ENCODE measurements at regions not wholly inside any gene's neighbourhood (a gene's known extent, or its start where the extent isn't known, plus 50 kb on each side); places are given as distances from the start of the nearest gene placed in this dataset.
"Not testable (repeated sequence)": the region's sequence is repeated elsewhere in the genome, so short reads cannot be mapped to it uniquely, and the experiment has no call there.

DNA sequence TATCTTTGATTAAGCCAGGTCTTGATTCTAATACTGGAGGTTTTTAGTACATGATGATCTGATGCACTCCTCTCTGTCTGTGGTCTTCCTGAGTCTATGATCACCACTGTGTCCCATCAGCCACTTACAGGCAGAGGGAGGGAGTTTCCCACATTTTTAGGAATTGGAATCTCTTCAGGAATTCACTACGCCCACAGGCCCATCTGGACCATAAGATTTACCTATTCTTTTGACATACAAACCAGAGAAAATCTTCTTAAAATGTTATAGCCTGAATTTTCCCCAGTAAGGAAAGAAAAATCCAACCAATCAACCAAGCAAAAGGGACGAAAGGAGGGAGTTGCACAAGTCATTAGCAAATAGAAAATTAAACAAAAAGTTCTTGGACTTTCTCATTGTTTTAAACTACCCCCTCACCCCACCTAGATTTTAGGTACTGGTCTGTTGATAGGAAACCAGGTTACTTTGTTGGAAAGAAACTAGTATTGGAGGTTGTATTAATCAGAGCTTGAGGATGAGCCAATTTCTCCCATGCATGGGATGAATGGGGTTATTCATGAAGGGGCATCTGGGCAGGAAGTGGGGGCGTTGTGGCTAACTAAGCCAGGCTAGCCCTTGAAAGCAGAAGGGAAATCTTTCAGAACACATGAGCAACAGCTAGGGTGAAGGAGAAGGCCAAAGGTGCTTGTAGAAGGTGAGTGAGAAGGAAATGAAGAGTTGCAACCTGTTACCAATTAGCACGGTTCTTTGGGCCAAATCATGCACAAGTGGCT lies 328.2 kb upstream of the MEX3C start:
- FAIRE-seq: no peak

DNA sequence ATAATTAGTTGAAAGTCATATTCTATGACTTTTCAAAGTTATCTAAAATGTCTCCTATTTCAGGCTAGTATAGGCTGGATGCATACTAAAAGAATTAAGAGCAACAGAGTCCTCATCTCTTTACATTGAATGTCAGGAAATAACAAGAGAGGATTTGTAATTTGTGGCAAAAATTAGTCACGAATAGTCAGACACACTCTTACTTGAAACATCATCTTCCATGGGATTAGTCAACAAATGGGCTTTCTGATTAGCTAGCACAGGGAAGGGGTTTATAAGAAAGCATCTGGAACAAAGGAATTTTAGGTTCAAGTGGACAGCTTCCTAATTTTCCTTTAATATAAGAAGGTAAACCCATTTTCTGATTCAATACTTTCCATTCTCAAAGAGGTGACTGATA lies 330.3 kb upstream of the MEX3C start:
- no peak for FAIRE-seq

DNA sequence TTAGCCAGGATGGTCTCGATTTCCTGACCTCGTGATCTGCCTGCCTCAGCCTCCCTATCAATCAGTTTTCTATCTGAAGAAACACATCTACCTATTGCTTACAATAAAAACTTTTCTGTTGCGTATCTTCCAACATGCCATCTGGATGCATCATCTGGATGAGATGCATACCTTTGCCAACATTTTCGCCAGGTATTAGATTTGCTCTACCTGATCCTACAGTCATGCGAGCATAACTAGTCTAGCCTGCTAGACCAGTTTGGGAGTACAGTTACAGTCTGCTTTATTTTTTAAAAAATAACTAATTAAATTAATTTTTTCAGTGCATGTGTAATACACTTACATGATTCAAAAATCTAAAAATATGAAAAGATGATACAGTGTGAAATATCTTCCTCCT lies 334.0 kb upstream of the MEX3C start:
- no peak for FAIRE-seq

DNA sequence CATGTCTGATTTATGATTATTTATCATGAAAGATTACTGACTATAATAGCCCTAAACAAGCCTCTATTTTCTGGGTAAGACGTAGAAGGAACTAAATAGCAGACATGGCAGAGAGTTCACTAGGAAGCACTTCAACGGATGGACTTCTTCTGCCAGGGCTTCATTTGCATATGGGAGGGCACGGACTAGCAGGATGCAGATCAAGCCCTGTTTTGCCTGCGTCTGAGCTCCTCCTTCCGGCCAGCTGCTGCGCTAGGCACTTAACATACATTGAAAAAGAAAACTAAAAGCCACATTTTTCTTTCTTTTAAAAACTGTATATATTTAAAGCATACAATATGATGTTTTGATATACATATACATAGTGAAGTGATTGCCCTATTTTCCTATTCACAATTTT lies 340.0 kb upstream of the MEX3C start:
- FAIRE-seq: peak; percentile 55

DNA sequence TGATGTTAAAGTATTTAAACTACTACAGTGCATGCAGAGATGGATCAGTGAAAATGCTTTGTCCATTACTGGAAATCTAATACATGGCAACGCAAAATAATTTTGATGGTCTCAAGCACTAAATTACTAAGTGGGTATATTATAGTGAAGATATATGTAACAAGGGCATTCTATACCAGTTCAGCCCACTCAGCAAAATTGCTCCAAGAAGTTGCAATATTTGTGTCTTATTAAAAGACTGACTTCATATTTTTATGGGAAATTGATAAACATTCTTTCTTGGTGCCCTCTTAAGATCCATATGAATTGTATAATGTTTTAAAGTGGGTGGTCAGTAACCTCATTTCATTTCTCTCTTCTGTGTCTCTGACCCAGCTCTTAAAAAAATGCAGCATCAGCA lies 343.1 kb upstream of the MEX3C start:
- no peak for FAIRE-seq

DNA sequence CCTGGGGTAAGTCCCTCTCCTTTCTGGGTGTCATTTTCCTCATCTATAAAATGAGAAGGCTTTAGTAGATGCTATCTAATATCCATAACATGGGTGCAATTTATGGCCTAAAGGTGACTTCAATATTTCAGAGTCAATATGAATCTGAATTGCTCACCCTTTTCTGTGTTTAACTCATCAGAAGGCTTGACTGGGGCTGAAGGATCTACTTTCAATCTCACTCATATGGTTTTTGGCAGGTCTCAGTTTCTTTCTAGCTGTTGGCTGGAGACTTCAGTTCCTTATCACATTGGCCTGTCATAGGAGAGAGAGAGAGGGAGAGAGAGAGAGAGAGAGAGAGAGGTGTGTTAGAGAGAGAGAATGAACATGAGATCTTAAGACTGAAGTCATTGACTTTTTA lies 343.7 kb upstream of the MEX3C start:
- no peak for FAIRE-seq

DNA sequence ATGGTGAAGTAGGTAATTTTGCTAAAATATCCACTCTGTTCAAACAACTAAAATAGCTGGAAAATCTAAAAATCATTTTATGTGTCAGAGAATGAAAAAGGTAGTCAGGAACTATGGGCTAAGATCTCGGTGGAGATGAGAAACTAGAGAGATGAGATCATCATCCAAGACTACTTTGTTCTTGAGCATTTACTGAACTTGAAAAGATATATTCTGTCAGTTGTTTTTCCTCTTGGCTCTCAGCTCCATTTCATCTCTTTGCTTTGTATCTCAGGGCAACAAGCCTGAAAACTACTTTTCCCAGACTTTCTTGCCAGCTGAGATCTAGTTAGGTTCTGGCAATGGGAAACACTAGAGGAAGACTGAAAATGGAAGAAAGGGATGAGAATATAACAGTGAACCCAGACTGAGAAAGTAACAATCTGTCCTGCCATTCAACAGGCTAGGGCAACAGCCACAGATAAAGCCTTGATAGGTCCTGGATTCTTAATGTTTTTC lies 346.2 kb upstream of the MEX3C start:
- FAIRE-seq: no peak

DNA sequence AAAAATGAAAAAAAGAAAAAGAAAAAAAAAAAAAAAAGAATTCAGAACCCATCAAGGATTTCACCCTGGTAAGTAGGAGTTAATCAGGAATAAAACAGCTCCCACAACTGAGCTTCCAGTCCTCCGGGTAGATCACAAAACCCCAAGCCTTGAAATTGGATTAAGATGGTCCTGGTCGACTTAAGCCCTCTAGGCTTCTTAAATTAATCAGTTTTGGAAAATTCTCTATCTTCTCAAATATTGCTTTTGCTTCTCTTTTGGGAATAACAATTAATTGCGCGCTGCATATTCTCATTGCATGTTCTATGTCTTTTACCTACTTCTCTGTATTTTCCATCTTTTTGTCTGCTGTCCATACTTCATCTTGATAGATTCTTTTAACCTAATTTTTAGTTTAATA lies 348.0 kb upstream of the MEX3C start:
- FAIRE-seq: no peak

DNA sequence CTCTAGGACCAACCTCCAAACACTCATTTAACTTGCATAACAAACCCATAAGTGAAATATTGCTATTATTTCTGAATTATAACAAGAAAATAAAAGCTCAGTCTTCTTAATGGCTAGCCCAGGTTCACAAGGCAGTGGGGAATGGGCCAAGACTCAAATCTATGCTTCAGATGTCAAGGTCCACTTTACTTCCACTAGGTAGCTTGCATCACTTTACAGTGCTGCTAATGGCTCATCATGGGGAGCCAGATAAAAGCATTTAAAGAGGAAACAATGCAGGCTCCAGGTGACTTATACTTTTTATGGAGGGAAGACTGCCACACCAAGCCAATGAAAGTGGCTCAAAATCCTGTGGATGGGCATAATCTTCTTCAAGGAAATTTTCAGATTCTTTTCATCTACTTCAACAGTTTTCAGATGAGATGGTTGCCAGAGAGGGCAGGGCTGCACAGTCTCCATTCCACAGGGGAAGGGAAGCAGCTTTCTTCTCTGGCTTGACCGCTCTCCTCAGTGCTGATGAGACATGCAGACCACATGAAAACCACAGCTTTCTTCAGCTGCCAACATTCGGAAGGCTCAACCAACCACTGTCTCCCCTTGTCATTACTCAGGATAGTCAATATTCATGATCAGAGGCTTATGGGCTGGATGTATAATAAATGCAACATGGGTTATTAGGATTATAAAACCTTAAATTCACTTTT lies 361.9 kb upstream of the MEX3C start:
- FAIRE-seq: no peak

DNA sequence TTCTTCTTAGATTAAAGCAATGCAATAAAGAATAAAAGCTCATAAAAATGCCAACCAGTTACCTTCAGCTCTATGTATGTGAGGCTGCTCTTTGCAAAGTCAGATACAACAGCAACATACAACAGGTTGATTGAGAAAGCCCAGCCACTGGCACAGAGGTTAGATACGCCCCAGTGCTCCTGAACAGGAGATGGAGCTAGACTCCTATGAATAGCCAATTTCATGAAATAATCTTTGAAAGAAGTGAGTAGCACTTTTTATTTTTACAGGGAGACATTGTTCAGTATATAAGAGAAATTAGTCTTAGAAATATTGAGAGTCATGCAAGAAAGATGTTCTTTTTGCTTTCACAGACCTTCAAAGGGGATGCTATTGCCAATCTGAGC lies 362.4 kb upstream of the MEX3C start:
- FAIRE-seq: no peak

DNA sequence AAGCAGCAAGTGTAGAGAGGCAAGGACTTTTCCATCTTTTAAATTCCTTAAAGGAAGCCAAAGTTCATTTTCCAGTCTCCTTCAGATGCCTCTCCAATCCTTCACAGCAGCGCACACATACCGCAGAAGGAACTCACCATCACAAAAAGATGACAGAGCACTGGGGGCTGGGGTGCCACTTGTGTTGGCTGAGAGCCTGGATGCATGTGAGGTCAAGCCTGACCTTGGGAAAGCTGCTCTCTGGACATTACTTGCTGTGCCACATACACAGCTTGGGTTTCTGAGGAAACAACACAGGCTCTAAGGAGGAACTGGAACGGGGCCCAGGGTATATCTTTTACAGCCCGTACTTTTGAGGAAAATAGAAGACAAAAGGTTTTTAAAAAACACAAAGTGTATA lies 364.3 kb upstream of the MEX3C start:
- FAIRE-seq: no peak

DNA sequence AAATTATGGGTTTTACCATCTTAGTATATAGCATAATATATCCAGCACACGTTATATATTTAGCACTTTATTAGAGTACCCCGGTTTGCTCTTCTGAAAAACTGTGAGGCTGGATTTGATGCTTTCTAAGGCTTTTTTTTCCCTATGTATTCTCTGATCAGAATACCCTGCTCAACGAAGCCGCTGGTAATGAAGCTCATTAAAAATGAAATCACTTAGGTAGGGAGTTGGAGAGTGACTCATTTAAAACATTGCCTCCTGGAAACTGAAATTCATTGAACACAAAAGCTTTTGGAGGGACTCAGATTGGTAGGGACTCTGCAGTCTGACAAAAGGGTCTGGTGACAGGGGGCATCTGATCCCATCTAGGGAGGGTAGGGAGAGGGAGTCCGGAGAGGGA lies 365.4 kb upstream of the MEX3C start:
- no peak for FAIRE-seq

DNA sequence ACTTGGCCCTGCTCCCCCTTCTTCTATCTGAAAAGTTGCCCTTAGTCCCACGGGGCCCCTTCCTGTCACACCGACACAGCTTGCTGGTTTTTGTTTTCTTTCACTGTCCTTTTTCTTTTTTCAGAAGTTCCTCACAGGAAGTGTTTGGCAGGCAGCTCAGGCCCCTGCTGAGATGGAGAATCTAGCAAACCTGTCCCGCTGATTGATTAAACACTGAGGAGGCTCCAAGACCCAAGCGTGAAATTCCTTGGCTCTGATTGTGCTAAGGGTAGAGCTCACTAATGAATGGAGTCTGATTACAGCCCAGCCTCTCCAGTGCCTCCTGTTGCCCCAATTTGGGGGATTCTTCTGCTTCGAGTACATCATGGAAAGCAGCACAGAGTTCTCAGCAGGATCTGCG lies 365.9 kb upstream of the MEX3C start:
- FAIRE-seq: no peak

DNA sequence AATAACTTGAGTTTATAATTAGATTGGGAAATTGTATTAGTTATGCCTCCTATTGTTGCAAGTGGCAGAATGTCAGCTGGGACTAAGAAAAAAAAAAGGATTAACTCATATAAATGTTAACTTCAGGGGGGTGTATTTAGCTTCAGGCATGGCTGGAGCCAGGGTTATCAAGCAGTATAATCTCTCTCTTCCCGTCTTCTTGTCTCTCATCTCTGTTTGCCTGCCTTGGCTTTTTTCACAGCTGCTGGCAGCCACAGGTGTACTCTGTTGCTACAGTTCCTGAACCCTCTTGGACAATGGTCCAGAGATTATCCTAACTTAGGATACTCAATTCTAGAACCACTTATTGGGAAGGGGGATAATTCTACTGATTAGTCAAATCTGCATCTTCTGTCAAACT lies 370.7 kb upstream of the MEX3C start:
- no peak for FAIRE-seq

DNA sequence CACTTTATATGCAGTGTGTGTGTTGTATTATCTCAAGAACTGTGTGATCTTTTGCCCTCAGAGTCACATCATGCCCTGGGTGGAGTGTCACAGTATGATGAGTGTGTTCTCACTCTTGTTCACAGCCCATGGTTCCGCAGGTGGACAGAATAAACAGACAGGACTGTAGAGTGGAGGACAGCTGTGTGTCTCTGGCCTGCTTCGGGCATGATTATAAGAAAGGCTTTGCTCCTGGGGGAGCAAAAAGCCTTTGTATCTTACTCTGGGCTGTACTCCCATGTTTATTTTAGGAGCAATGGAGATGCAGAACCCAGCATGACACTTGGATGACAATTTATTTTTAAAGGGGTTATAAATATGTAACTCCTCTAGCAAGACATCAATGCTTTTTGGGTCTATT lies 371.7 kb upstream of the MEX3C start:
- FAIRE-seq: no peak

DNA sequence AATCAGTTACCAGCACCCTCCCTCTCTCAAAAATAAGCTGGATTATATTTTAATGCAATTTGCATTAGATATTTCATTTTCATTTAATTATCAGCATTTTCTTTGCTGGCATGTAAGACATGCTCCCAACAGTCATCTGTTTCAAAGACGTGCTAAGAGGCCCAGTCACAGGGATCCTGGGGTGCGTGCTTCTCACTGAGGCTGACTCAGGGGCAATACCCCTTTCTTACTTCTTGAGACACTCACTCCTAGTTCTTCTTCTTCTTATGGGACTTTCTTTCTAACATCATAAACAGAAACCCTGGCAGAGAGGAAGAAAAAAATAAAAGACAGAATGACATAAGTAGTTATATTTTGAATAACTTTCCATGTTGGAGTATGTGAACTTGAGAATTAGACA lies 372.1 kb upstream of the MEX3C start:
- no peak for FAIRE-seq

DNA sequence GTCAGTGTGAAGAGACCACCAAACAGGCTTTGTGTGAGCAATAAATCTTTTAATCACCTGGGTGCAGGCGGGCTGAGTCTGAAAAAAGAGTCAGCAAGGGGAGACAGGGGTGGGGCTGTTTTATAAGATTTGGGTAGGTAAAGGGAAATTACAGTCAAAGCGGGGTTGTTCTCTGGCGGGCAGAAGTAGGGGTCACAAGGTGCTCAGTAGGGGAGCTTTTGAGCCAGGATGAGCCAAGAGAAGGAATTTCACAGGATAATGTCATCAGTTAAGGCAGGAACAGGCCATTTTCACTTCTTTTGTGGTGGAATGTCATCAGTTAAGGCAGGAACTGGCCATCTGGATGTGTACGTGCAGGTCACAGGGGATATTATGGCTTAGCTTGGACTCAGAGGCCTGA lies 372.6 kb upstream of the MEX3C start:
- FAIRE-seq: not testable (repeated sequence)

DNA sequence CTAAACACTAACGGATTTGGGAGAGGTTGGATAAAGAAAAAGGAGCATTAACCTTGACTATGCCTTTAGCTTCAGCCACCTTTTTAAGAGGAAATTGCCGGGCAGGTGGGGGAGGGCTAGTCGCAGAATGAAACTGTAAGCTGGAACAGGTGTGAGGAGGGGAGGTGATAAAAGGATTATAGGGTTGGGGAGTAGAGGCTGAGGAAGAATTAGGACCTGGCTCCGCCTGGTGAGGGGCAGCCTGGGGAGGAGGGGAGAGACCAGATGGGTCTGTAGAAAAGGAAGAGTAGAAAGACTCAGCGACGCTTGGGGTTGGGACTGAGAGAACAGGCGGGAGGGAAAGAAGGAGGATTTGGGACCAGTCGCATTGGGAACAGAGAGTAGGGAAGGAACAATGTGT lies 376.4 kb upstream of the MEX3C start:
- not testable (repeated sequence) for FAIRE-seq

DNA sequence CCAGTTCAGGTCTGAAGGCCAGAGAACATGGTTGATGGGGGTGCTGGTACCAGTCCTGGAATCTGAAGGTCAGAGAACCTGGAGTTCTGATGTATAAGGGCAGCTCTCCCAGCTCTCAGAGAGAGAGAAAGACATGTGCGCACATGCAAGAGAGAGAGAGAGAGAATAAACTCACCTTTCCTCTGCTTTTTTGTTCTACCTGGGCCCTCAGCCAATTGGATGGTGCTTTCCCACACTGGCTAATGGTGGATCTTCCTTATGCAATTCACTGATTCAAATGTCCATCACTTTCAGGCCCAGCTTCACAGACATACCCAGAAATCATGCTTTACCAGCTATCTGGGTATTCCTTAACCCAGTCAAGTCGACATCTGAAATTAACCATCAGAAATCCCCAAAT lies 377.7 kb upstream of the MEX3C start:
- FAIRE-seq: no peak

DNA sequence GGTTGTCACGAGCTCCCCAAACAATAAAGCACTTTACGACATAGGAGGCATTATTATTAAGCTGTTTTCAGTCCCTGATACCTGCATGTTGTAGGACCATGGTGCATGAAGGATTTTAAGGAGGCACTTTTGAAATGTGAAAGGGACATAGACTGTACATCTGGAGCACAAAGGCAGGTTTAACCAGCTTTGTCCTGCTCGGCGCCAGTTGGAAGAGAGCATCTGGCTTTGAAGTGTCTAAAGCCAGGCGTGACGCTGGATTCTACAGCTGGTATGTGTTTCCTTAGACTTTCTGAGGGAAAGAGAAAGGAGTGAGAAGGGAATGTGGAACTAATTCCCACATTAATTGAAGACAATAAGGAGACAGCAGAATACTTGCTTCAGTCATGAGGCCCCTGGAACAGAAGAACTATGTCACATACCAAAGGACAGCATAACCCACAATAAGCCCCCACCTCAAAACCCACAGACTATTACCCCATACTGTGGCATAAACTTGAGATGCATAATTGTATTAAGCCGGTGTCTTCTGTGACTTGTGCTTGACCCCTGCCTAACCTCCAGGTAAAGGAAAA lies 381.0 kb upstream of the MEX3C start:
- FAIRE-seq: no peak

DNA sequence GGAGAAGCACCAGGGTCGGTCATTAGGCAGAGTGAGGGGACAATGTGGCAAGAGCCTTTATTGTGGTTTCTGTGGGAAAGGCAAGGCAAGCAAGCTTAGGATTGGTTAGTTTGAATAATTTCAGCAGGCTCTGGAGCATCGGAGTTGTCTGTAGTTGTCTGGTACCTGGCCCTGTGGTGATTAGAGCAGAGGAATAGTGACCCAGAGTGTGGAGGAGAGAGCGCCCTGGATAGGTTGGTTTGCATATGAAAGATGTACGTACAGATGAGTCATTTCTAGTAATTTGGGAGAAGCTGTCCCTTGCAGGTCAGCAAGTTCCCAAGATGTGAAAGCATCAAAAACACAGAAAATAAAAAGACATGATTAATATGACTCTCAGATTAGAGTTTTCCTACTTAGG lies 383.1 kb upstream of the MEX3C start:
- FAIRE-seq: no peak

DNA sequence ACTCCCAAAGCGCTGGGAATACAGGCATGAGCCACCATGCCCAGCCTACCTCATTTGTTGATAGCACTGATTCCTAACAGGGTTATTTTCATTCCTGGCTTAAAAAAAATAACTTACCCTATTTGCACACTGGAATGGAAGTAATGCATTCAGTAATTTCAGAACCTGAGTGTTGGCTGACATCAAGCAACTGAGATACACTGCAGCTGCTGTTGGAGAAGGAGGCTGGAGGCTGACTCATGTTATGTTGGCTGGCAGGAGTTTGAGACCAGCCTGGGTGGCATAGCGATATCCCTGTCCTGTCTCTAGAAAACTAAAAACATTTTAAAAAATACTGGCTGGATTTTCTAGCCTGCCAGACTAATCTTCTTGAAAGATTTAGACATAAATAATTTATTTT lies 385.1 kb upstream of the MEX3C start:
- no peak for FAIRE-seq

DNA sequence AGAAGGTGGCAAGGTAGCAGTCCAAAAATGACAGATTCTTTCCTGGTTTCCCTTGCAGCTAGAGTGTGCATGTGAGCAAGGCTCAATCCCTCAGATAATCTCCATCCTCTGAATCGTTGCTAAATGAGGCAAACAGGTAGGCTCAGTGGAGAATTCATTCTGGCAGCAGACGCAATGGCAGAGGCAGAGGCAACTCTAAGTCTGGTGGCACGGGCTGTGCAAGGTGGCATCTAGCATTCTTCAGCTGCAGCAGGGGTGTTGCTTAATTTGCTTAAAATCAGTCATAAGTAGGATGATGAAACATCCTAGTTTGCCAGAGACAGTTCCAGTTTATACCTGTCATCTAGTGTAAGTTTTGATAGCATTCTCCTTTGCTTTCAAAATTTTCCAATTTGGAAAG lies 391.1 kb upstream of the MEX3C start:
- FAIRE-seq: no peak

DNA sequence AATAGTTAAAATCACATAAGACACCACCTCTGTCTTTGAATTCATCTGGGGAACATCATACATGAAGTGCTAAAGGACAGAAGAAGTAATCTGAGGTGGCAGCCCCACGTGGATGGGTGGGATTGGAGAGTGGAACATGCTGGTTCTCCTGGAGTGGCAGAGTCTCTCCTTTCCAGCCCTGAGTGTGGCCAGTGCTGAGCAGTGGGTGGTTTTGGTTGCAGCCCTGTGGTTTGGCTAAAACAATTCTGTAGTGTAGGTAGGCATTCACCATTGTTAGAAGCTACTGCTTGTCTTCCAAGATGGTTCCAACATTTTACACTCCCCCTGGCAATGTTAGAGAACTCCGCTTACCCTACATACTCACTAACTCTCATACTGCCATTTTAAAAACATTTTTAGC lies 396.4 kb upstream of the MEX3C start:
- no peak for FAIRE-seq

Data from endometrium (tissue), 2 donors.